ENCODE measurements at regions not wholly inside any gene's neighbourhood (a gene's known extent, or its start where the extent isn't known, plus 50 kb on each side); places are given as distances from the start of the nearest gene placed in this dataset.

- no peak for TF ChIP-seq EZH2 (IDR thresholded peaks at IDR 0.05; ENCODE audit: low read length)
- TF ChIP-seq, protein P1, sequence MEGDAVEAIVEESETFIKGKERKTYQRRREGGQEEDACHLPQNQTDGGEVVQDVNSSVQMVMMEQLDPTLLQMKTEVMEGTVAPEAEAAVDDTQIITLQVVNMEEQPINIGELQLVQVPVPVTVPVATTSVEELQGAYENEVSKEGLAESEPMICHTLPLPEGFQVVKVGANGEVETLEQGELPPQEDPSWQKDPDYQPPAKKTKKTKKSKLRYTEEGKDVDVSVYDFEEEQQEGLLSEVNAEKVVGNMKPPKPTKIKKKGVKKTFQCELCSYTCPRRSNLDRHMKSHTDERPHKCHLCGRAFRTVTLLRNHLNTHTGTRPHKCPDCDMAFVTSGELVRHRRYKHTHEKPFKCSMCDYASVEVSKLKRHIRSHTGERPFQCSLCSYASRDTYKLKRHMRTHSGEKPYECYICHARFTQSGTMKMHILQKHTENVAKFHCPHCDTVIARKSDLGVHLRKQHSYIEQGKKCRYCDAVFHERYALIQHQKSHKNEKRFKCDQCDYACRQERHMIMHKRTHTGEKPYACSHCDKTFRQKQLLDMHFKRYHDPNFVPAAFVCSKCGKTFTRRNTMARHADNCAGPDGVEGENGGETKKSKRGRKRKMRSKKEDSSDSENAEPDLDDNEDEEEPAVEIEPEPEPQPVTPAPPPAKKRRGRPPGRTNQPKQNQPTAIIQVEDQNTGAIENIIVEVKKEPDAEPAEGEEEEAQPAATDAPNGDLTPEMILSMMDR (optimal IDR thresholded peaks at IDR 0.05 in 1 of 3, IDR thresholded peaks at IDR 0.05 in 1 of 3, conservative IDR thresholded peaks at IDR 0.05 in 1 of 3; ENCODE audit: extremely low read depth in 1 of 3, insufficient read depth in 2 of 3, low read length in 3 of 3) = no peak
Observed at GRCh38 chr5:161034451-161034850, 182.4 kb upstream of the ATP10B start.

Measured in keratinocyte (primary cell).